HCT116 (cell line): ENCODE measurements at regions not wholly inside any gene's neighbourhood (a gene's known extent, or its start where the extent isn't known, plus 50 kb on each side); places are given as distances from the start of the nearest gene placed in this dataset.

Experiments used
- ATAC-seq: fragments of 200-7000 bp; cut with Tn5 transposase; 2 replicates; pipeline ENCODE4 v1.9.1; 2020; ENCODE audit warnings: mild to moderate bottlenecking, moderate library complexity
- BruUV-seq: library from RNA; stranded (reverse); fragments of 400-500 nt; replicated peaks from 2 replicates; lab custom pipeline; 2021; lab: Mats Ljungman, UMichigan
- CTCF ChIA-PET: fragments of 300-600 bp; sonication (Branson Sonifier 250); formaldehyde crosslinking; loops from one replicate; lab custom pipeline; 2021; ENCODE audit warnings: antibody characterized with exemption; lab: Charles Lee
- POLR2A ChIA-PET: fragments of 300-600, 350-600 bp; sonication (Branson Sonifier 250); formaldehyde crosslinking; loops from one replicate; lab custom pipeline; 2021; ENCODE audit warnings: antibody characterized with exemption; lab: Charles Lee
- RAD21 ChIA-PET, 2 experiments: fragments of 300-600 bp; sonication (Branson Sonifier 250); formaldehyde crosslinking; loops; one replicate each; lab custom pipeline; 2023; ENCODE audit warnings: low total read pairs in 2 of 2; ENCODE audit not compliant: uncharacterized antibody in 2 of 2, unreplicated experiment in 2 of 2, low non-redundant PET in 1 of 2; lab: Charles Lee
- DNase-seq: peaks from one replicate; pipeline ENCODE4 v3.0.0-alpha.2; 2010; ENCODE audit warnings: low read depth, low spot score
- H2AFZ ChIP-seq: fragments of 200-600 bp; shearing (Covaris generic), sonication (generic); 2 replicates; pipeline ENCODE4 v1.6.1; 2017; ENCODE audit warnings: low read depth, mixed run types, mixed read lengths, antibody characterized with exemption, low read length; ENCODE audit not compliant: poor library complexity, severe bottlenecking
- H3K27ac ChIP-seq: 2 replicates; pipeline ENCODE4 v1.5.1; 2012; ENCODE audit warnings: low read depth, low read length
- H3K27me3 ChIP-seq: fragments of 200-600 bp; sonication (generic); 2 replicates; pipeline ENCODE4 v1.6.1; 2016; ENCODE audit warnings: mixed run types, low read length, mixed read lengths; ENCODE audit not compliant: insufficient read depth
- H3K36me3 ChIP-seq, 2 experiments: fragments of 200-500 bp in 1 of 2; fragments of 200-600 bp in 1 of 2; sonication (Bioruptor generic) in 1 of 2; sonication (generic) in 1 of 2; 2 replicates each; pipeline versions ENCODE4 v1.5.1 to v1.6.1; 2014 to 2016; ENCODE audit warnings: low read length in 2 of 2, inconsistent platforms in 1 of 2, mixed read lengths in 1 of 2, mixed run types in 1 of 2; ENCODE audit not compliant: insufficient read depth in 2 of 2, control insufficient read depth in 1 of 2
- H3K4me1 ChIP-seq, 2 experiments: fragments of 200-600 bp in 1 of 2; sonication (generic) in 1 of 2; 2 replicates each; pipeline versions ENCODE4 v1.5.1 to v1.6.1; 2012 to 2017; ENCODE audit warnings: low read length in 2 of 2, inconsistent platforms in 1 of 2, mild to moderate bottlenecking in 1 of 2, mixed read lengths in 1 of 2, mixed run types in 1 of 2, moderate library complexity in 1 of 2; ENCODE audit not compliant: insufficient read depth in 2 of 2, control insufficient read depth in 1 of 2
- H3K4me2 ChIP-seq: fragments of 200-600 bp; sonication (generic); 2 replicates; pipeline ENCODE4 v1.6.1; 2017; ENCODE audit warnings: mixed run types, low read length, mixed read lengths
- H3K4me3 ChIP-seq, 2 experiments: fragments of 200-600 bp in 1 of 2; sonication (generic) in 1 of 2; replicated peaks in 1 of 2; 2 replicates each; pipeline ENCODE4 v1.5.1; 2011 to 2016; ENCODE audit warnings: low read length in 2 of 2, control low read depth in 1 of 2, low read depth in 1 of 2, mild to moderate bottlenecking in 1 of 2, mixed read lengths in 1 of 2, mixed run types in 1 of 2
- H3K79me2 ChIP-seq: fragments of 200-600 bp; sonication (generic); 2 replicates; pipeline ENCODE4 v1.6.1; 2017; ENCODE audit warnings: mild to moderate bottlenecking, mixed run types, low read length, moderate library complexity, mixed read lengths; ENCODE audit not compliant: insufficient read depth
- H3K9ac ChIP-seq: fragments of 200-600 bp; sonication (generic); 2 replicates; pipeline ENCODE4 v1.6.1; 2016; ENCODE audit warnings: low read length, mixed read lengths
- H3K9me2 ChIP-seq: fragments of 200-600 bp; sonication (generic), shearing (Covaris generic); 2 replicates; pipeline ENCODE4 v1.6.1; 2017; ENCODE audit warnings: mixed run types, mild to moderate bottlenecking, moderate library complexity; ENCODE audit not compliant: insufficient read depth
- H3K9me3 ChIP-seq, 2 experiments: fragments of 200-500 bp in 1 of 2; fragments of 200-600 bp in 1 of 2; sonication (Bioruptor generic) in 1 of 2; sonication (generic) in 1 of 2; 2 replicates each; pipeline ENCODE4 v1.6.1; 2014 to 2017; ENCODE audit warnings: low read length in 2 of 2, mixed read lengths in 2 of 2, inconsistent platforms in 1 of 2, low read depth in 1 of 2, mild to moderate bottlenecking in 1 of 2, mixed run types in 1 of 2, moderate library complexity in 1 of 2; ENCODE audit not compliant: control insufficient read depth in 1 of 2, insufficient read depth in 1 of 2
- H4K20me1 ChIP-seq: fragments of 200-600 bp; sonication (generic), shearing (Covaris generic); 2 replicates; pipeline ENCODE4 v1.6.1; 2017; ENCODE audit warnings: mixed run types, mild to moderate bottlenecking, moderate library complexity; ENCODE audit not compliant: insufficient read depth
- CBX3 ChIP-seq: IDR thresholded peaks from 2 replicates; pipeline ENCODE4 v1.6.1; 2012; ENCODE audit warnings: low read depth
- CEBPB ChIP-seq: IDR thresholded peaks from 2 replicates; pipeline ENCODE4 v1.6.1; 2012; ENCODE audit warnings: low read depth
- EGR1 ChIP-seq: IDR thresholded peaks from 2 replicates; pipeline ENCODE4 v1.6.1; 2012; ENCODE audit warnings: low read depth
- ELF1 ChIP-seq: IDR thresholded peaks from 2 replicates; pipeline ENCODE4 v1.6.1; 2012; ENCODE audit warnings: low read depth, borderline replicate concordance
- EZH2 ChIP-seq: fragments of 200-600 bp; sonication (generic); IDR thresholded peaks from 2 replicates; pipeline ENCODE4 v1.6.1; 2017; ENCODE audit warnings: antibody characterized with exemption, mixed run types
- EZH2phosphoT487 ChIP-seq: fragments of 200-600 bp; IDR thresholded peaks from 2 replicates; pipeline ENCODE4 v1.6.1; 2018; ENCODE audit warnings: antibody characterized with exemption, borderline replicate concordance
- FOSL1 ChIP-seq: IDR thresholded peaks from 2 replicates; pipeline ENCODE4 v1.6.1; 2012; ENCODE audit warnings: low read depth
- JUND ChIP-seq: IDR thresholded peaks from 2 replicates; pipeline ENCODE4 v1.6.1; 2012
- POLR2A ChIP-seq: IDR thresholded peaks from 2 replicates; pipeline ENCODE4 v1.7.0; 2011; ENCODE audit warnings: borderline replicate concordance; ENCODE audit not compliant: insufficient read depth, insufficient read length; ENCODE audit errors: extremely low read depth
- RAD21 ChIP-seq: IDR thresholded peaks from 2 replicates; pipeline ENCODE4 v1.6.1; 2012; ENCODE audit warnings: low read depth, mild to moderate bottlenecking
- SIN3A ChIP-seq: IDR thresholded peaks from 2 replicates; pipeline ENCODE4 v1.6.1; 2012; ENCODE audit warnings: low read depth
- YY1 ChIP-seq: IDR thresholded peaks from 2 replicates; pipeline ENCODE4 v1.6.1; 2011; ENCODE audit warnings: low read length, low read depth, moderate library complexity, mild to moderate bottlenecking; ENCODE audit not compliant: insufficient replicate concordance; ENCODE audit errors: extremely low read depth
- ZNF274 ChIP-seq: fragments of 200-500 bp; sonication (Bioruptor generic); IDR thresholded peaks from 2 replicates; pipeline ENCODE4 v1.6.1; 2014; ENCODE audit warnings: mild to moderate bottlenecking, low read depth, low read length, inconsistent platforms
- intact Hi-C: fragments of 100-400 bp; cut with micrococcal nuclease; formaldehyde crosslinking; loops from 2 replicates; pipeline ENCODE4 v1.10.0; 2022
- TF ChIP-seq, protein P1 (sequence below): IDR thresholded peaks from 2 replicates; pipeline ENCODE4 v1.6.1; 2011; ENCODE audit warnings: mild to moderate bottlenecking, low read length, moderate library complexity; ENCODE audit not compliant: insufficient replicate concordance; ENCODE audit errors: extremely low read depth
- TF ChIP-seq, protein P2 (sequence below): IDR thresholded peaks from 2 replicates; pipeline ENCODE4 v1.6.1; 2012
- TF ChIP-seq, protein P3 (sequence below): IDR thresholded peaks from 2 replicates; pipeline ENCODE4 v1.6.1; 2012; ENCODE audit warnings: low read depth

- CTCF ChIA-PET, result no interaction called here
- no peak overlapping the region for H3K9ac ChIP-seq
- no peaks in the 10 kb centered on the region for H3K9me3 ChIP-seq
- DNase-seq (no peak), ATAC-seq (no peak)
- no peaks in the 10 kb centered on the region for H4K20me1 ChIP-seq
- H2AFZ ChIP-seq, result no peak overlapping the region
- no peaks in the 10 kb centered on the region for H3K79me2 ChIP-seq
- no peak overlapping the region for H3K27ac ChIP-seq
- no peaks in the 10 kb centered on the region for H3K9me2 ChIP-seq
- H3K4me3 ChIP-seq, result no peak overlapping the region
- no peaks in the 10 kb centered on the region for H3K27me3 ChIP-seq
- intact Hi-C loops, result no loop called here
- TF ChIP-seq FOSL1 (no peak), JUND (no peak), SIN3A (no peak), YY1 (no peak), EZH2 (no peak), ELF1 (no peak), EZH2phosphoT487 (no peak), ZNF274 (no peak), EGR1 (no peak), POLR2A (no peak), RAD21 (no peak), CBX3 (no peak), CEBPB (no peak)
- TF ChIP-seq, protein P1, sequence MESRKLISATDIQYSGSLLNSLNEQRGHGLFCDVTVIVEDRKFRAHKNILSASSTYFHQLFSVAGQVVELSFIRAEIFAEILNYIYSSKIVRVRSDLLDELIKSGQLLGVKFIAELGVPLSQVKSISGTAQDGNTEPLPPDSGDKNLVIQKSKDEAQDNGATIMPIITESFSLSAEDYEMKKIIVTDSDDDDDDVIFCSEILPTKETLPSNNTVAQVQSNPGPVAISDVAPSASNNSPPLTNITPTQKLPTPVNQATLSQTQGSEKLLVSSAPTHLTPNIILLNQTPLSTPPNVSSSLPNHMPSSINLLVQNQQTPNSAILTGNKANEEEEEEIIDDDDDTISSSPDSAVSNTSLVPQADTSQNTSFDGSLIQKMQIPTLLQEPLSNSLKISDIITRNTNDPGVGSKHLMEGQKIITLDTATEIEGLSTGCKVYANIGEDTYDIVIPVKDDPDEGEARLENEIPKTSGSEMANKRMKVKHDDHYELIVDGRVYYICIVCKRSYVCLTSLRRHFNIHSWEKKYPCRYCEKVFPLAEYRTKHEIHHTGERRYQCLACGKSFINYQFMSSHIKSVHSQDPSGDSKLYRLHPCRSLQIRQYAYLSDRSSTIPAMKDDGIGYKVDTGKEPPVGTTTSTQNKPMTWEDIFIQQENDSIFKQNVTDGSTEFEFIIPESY, result no peak
- TF ChIP-seq, protein P2, sequence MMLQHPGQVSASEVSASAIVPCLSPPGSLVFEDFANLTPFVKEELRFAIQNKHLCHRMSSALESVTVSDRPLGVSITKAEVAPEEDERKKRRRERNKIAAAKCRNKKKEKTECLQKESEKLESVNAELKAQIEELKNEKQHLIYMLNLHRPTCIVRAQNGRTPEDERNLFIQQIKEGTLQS, result no peak
- TF ChIP-seq, protein P3, sequence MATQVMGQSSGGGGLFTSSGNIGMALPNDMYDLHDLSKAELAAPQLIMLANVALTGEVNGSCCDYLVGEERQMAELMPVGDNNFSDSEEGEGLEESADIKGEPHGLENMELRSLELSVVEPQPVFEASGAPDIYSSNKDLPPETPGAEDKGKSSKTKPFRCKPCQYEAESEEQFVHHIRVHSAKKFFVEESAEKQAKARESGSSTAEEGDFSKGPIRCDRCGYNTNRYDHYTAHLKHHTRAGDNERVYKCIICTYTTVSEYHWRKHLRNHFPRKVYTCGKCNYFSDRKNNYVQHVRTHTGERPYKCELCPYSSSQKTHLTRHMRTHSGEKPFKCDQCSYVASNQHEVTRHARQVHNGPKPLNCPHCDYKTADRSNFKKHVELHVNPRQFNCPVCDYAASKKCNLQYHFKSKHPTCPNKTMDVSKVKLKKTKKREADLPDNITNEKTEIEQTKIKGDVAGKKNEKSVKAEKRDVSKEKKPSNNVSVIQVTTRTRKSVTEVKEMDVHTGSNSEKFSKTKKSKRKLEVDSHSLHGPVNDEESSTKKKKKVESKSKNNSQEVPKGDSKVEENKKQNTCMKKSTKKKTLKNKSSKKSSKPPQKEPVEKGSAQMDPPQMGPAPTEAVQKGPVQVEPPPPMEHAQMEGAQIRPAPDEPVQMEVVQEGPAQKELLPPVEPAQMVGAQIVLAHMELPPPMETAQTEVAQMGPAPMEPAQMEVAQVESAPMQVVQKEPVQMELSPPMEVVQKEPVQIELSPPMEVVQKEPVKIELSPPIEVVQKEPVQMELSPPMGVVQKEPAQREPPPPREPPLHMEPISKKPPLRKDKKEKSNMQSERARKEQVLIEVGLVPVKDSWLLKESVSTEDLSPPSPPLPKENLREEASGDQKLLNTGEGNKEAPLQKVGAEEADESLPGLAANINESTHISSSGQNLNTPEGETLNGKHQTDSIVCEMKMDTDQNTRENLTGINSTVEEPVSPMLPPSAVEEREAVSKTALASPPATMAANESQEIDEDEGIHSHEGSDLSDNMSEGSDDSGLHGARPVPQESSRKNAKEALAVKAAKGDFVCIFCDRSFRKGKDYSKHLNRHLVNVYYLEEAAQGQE, result no peak
- H3K36me3 ChIP-seq, result no peaks in the 10 kb centered on the region
- no peaks in the 10 kb centered on the region for H3K4me1 ChIP-seq
- no peak overlapping the region for H3K4me2 ChIP-seq
- BruUV-seq, result no TSS peak
- RAD21 ChIA-PET, result no interaction called here
- POLR2A ChIA-PET, result no interaction called here
Observed at GRCh38 chr6:145224450-145224849, 510.9 kb downstream of the EPM2A start.
